Activated CD4-positive, alpha-beta T cell treated with anti-CD3 and anti-CD28 coated beads, Interleukin-10, Interleukin-2, amounts not matched to agents 100 ng/mL and 50 ng/mL, durations not matched to agents 16 hours and 8 hours (primary cell): ENCODE measurements at regions not wholly inside any gene's neighbourhood (a gene's known extent, or its start where the extent isn't known, plus 50 kb on each side); places are given as distances from the start of the nearest gene placed in this dataset.

Experiments
- DNase-seq: peaks from one replicate; pipeline ENCODE4 v3.0.0-alpha.2; 2020

- no peak for DNase-seq
Measured at GRCh38 chr10:108452533-108452932, 1288.0 kb upstream of the SORCS1 start.

GRCh38 chr10:108450280-108450679 is 1285.8 kb upstream of the SORCS1 start:
- peak; percentile 1 for DNase-seq

- no peak for DNase-seq
Measured at GRCh38 chr10:108445746-108446145, 1281.2 kb upstream of the SORCS1 start.

GRCh38 chr10:108443636-108444035 is 1279.1 kb upstream of the SORCS1 start:
- no peak for DNase-seq

GRCh38 chr10:108439397-108439796 is 1274.9 kb upstream of the SORCS1 start:
- DNase-seq, result no peak

- DNase-seq, result no peak
Measured at GRCh38 chr10:108436096-108436495, 1271.6 kb upstream of the SORCS1 start.

- DNase-seq, result no peak
Measured at GRCh38 chr10:108434559-108435252, 1270.2 kb upstream of the SORCS1 start.

- no peak for DNase-seq
Measured at GRCh38 chr10:108427146-108427545, 1262.6 kb upstream of the SORCS1 start.

GRCh38 chr10:108425283-108425964 is 1260.9 kb upstream of the SORCS1 start:
- no peak for DNase-seq

- no peak for DNase-seq
Measured at GRCh38 chr10:108424656-108425055, 1260.2 kb upstream of the SORCS1 start.

- DNase-seq, result no peak
Measured at GRCh38 chr10:108422286-108422685, 1257.8 kb upstream of the SORCS1 start.

GRCh38 chr10:108421266-108421665 is 1256.8 kb upstream of the SORCS1 start:
- DNase-seq, result no peak

- no peak for DNase-seq
Measured at GRCh38 chr10:108413954-108414353, 1249.4 kb upstream of the SORCS1 start.

GRCh38 chr10:108412323-108412722 is 1247.8 kb upstream of the SORCS1 start:
- DNase-seq, result no peak

- DNase-seq, result no peak
Measured at GRCh38 chr10:108411894-108412293, 1247.4 kb upstream of the SORCS1 start.

- no peak for DNase-seq
Measured at GRCh38 chr10:108411206-108411605, 1246.7 kb upstream of the SORCS1 start.

GRCh38 chr10:108410236-108410635 is 1245.7 kb upstream of the SORCS1 start:
- DNase-seq, result no peak

GRCh38 chr10:108409306-108409705 is 1244.8 kb upstream of the SORCS1 start:
- no peak for DNase-seq

GRCh38 chr10:108404155-108404554 is 1239.6 kb upstream of the SORCS1 start:
- DNase-seq, result no peak

GRCh38 chr10:108399465-108399864 is 1235.0 kb upstream of the SORCS1 start:
- no peak for DNase-seq

GRCh38 chr10:108393089-108393488 is 1228.6 kb upstream of the SORCS1 start:
- no peak for DNase-seq

- DNase-seq, result no peak
Measured at GRCh38 chr10:108392286-108392685, 1227.8 kb upstream of the SORCS1 start.

GRCh38 chr10:108388706-108389105 is 1224.2 kb upstream of the SORCS1 start:
- DNase-seq, result no peak

GRCh38 chr10:108385963-108386362 is 1221.5 kb upstream of the SORCS1 start:
- no peak for DNase-seq

GRCh38 chr10:108384378-108384777 is 1219.9 kb upstream of the SORCS1 start:
- DNase-seq, result no peak
